SK-N-SH (cell line): ENCODE measurements at regions not wholly inside any gene's neighbourhood (a gene's known extent, or its start where the extent isn't known, plus 50 kb on each side); places are given as distances from the start of the nearest gene placed in this dataset.

Experiments
- CHD2 ChIP-seq: fragments of 150-350 bp; IDR thresholded peaks from 2 replicates; pipeline ENCODE4 v1.6.1; 2018; ENCODE audit warnings: low read length; ENCODE audit not compliant: partially characterized antibody
- CTCF ChIP-seq: fragments of 200-600 bp; sonication (generic); IDR thresholded peaks from 2 replicates; pipeline ENCODE4 v1.6.1; 2017; ENCODE audit warnings: antibody characterized with exemption, mild to moderate bottlenecking, moderate library complexity
- FOSL2 ChIP-seq: IDR thresholded peaks from 2 replicates; pipeline ENCODE4 v1.4.0; 2012; ENCODE audit warnings: low read depth, mild to moderate bottlenecking, moderate library complexity, borderline replicate concordance
- MXI1 ChIP-seq: IDR thresholded peaks from 2 replicates; pipeline ENCODE4 v1.6.1; 2012; ENCODE audit warnings: mild to moderate bottlenecking, low read depth, low read length, improper control_type of control experiment
- PBX3 ChIP-seq: IDR thresholded peaks from 2 replicates; pipeline ENCODE4; 2012
- POLR2AphosphoS5 ChIP-seq: IDR thresholded peaks from 2 replicates; pipeline ENCODE4 v1.6.1; 2012; ENCODE audit warnings: low read depth, low read length
- REST ChIP-seq: IDR thresholded peaks from 2 replicates; pipeline ENCODE4 v1.6.1; 2012; ENCODE audit warnings: mild to moderate bottlenecking, low read depth, low read length, moderate library complexity
- RXRA ChIP-seq: IDR thresholded peaks from 2 replicates; pipeline ENCODE4 v1.4.0; 2012; ENCODE audit warnings: low read depth, mild to moderate bottlenecking, borderline replicate concordance
- SIN3A ChIP-seq: IDR thresholded peaks from 2 replicates; pipeline ENCODE4 v1.6.1; 2012; ENCODE audit warnings: low read depth, mild to moderate bottlenecking, low read length, moderate library complexity, borderline replicate concordance
- USF1 ChIP-seq: IDR thresholded peaks from 2 replicates; pipeline ENCODE4 v1.4.0; 2012; ENCODE audit warnings: low read depth, borderline replicate concordance

- TF ChIP-seq CTCF (no peak), POLR2AphosphoS5 (no peak), PBX3 (no peak), USF1 (no peak), FOSL2 (no peak), CHD2 (no peak), REST (no peak), RXRA (no peak), SIN3A (no peak), MXI1 (no peak)
These were observed 96.1 kb downstream of the KCNJ2 start for GRCh38 chr17:70265471-70265870.
